ENCODE measurements at regions not wholly inside any gene's neighbourhood (a gene's known extent, or its start where the extent isn't known, plus 50 kb on each side); places are given as distances from the start of the nearest gene placed in this dataset.
A peak's percentile ranks its signal among the peaks of the same experiment; 100 is the strongest.

DNA sequence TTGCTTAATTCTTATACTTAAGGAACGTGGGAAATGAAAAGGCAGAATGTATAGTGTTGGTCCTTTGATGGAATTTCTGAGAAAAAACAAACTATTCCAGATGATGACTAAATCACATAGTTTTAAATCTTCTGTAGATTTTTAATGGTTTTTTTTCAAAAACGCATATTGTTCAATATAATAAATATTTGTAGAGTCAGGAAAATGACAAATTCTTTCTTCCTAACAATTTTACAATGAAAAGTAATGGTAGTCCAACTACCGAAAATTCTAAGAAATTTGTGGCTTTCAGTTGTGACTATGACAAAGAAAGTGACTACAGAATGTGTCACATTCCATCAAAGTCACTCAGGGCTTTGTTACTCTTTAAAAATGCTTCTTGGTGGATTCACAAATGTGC, 164.8 kb upstream of the PITX2 start:
- TF ChIP-seq, protein P1, sequence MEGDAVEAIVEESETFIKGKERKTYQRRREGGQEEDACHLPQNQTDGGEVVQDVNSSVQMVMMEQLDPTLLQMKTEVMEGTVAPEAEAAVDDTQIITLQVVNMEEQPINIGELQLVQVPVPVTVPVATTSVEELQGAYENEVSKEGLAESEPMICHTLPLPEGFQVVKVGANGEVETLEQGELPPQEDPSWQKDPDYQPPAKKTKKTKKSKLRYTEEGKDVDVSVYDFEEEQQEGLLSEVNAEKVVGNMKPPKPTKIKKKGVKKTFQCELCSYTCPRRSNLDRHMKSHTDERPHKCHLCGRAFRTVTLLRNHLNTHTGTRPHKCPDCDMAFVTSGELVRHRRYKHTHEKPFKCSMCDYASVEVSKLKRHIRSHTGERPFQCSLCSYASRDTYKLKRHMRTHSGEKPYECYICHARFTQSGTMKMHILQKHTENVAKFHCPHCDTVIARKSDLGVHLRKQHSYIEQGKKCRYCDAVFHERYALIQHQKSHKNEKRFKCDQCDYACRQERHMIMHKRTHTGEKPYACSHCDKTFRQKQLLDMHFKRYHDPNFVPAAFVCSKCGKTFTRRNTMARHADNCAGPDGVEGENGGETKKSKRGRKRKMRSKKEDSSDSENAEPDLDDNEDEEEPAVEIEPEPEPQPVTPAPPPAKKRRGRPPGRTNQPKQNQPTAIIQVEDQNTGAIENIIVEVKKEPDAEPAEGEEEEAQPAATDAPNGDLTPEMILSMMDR (IDR thresholded peaks at IDR 0.05; ENCODE audit: unreplicated experiment), result no peak
- H3K4me3 Mint-ChIP-seq, result no peak overlapping the region
- no peaks in the 10 kb centered on the region for H3K9me3 Mint-ChIP-seq
- no peaks in the 10 kb centered on the region for H3K27me3 Mint-ChIP-seq (ENCODE audit: low read depth)
- DNase-seq (ENCODE audit: low spot score in 2 of 2, unreplicated experiment in 2 of 2), result no peak
- H3K4me1 Mint-ChIP-seq, result peaks cover 47% of the 10 kb centered on the region
- no peak overlapping the region for H3K27ac Mint-ChIP-seq
- no peaks in the 10 kb centered on the region for H3K36me3 Mint-ChIP-seq

DNA sequence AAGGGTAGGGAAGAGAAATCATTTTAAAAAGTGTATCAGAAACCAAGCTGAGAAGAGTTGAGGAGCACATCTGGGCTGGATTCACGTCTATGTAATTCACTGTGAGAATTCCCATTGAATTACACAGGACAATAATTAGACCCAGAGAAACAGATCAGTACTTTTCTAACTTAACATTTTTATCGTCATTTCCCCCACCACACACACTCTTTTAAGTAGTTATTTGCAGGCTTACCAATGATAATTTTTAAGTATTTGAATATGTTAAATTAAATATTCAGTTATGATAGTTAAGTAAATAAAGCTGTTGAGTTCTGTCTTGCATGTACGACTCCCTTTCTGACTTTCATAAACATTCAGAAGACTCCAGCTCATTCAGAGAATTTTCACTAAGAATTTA, 165.4 kb upstream of the PITX2 start:
- H3K9me3 Mint-ChIP-seq, result no peaks in the 10 kb centered on the region
- peaks cover 53% of the 10 kb centered on the region for H3K4me1 Mint-ChIP-seq
- DNase-seq (ENCODE audit: low spot score in 2 of 2, unreplicated experiment in 2 of 2), result no peak
- no peaks in the 10 kb centered on the region for H3K27me3 Mint-ChIP-seq (ENCODE audit: low read depth)
- H3K36me3 Mint-ChIP-seq, result no peaks in the 10 kb centered on the region
- H3K27ac Mint-ChIP-seq, result no peak overlapping the region
- TF ChIP-seq, protein P1 (IDR thresholded peaks at IDR 0.05; ENCODE audit: unreplicated experiment), result no peak
- no peak overlapping the region for H3K4me3 Mint-ChIP-seq

DNA sequence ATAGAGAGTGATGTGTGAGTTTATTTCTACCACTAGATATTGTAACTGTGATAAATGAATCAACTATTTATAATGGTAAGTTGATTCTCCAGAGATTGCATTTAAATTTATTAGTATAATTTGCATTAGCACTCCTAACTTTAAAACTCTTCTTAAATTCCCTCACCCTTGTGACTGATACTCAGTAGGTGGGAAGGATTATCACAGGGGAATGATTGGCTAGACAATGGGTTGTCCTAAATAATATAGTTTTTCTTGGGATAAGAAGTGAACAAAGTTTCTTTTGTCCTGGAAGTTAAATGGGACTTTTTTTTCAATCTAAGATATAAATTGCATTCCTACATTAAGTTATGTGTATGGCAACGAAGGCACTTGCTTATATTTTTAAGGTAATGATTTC, 169.2 kb upstream of the PITX2 start:
- TF ChIP-seq, protein P1 (IDR thresholded peaks at IDR 0.05; ENCODE audit: unreplicated experiment), result no peak
- no peaks in the 10 kb centered on the region for H3K27me3 Mint-ChIP-seq (ENCODE audit: low read depth)
- DNase-seq (ENCODE audit: low spot score in 2 of 2, unreplicated experiment in 2 of 2), result no peak
- H3K36me3 Mint-ChIP-seq, result no peaks in the 10 kb centered on the region
- H3K4me3 Mint-ChIP-seq, result no peak overlapping the region
- peaks cover 62% of the 10 kb centered on the region for H3K4me1 Mint-ChIP-seq
- H3K9me3 Mint-ChIP-seq, result no peaks in the 10 kb centered on the region
- no peak overlapping the region for H3K27ac Mint-ChIP-seq

DNA sequence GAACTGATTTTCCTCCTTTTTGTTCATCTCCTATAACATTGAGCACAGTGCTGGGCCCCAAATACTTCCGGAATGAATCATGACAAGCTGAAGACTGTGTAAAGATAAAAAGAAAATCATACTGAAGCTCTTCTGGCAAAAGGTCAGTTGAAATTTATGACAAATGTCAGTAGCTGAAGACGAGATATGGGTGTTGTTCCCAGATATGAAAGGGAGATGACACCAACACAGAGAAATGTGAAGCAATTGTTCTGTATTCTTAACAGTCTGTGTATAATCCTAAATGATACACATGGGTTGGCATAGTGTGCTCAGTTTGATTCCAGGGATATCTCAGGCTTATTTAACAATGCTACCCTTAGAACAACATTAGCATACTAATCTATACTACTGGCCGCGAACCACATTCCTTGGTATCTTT, 170.5 kb upstream of the PITX2 start:
- TF ChIP-seq, protein P1 (IDR thresholded peaks at IDR 0.05; ENCODE audit: unreplicated experiment), result no peak
- Mint-ChIP-seq H3K27me3 (ENCODE audit: low read depth) (no peaks in the 10 kb centered on the region), H3K36me3 (no peaks in the 10 kb centered on the region), H3K27ac (peak overlapping the region; percentile 51), H3K9me3 (no peaks in the 10 kb centered on the region), H3K4me3 (no peak overlapping the region), H3K4me1 (peaks cover 51% of the 10 kb centered on the region)
- no peak for DNase-seq (ENCODE audit: low spot score in 2 of 2, unreplicated experiment in 2 of 2)

DNA sequence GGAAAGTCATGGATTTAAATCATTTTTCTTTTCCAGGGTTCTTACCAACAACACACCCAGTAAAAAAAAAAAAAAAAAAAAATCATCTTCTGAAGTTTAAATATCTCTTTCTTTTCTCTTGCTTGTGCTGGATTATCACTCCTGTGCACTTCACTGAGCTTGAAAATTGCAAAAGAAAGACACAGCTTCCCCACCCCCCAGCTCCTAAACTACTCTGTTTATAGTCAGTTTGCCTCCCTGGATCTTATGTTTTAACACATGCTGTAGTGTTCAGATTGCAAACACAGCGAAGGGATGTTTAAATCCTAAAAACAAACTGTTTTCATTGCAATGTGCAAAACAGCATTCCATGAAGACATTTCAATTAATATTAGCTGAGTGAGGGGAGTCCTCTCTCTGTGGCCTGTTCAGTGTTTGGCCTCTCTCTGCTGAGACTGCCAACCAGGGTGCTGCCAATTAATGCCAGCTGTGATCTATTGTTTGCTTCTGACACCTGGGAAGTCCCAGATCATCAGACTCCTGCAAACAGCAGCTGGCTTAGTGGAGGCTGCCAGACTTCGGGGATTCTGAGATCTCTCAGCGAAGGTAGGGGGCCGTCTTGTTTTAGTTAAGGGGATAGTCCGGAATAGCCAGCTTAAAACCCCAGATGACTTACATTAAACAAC, 171.1 kb upstream of the PITX2 start:
- H3K4me1 Mint-ChIP-seq, result peaks cover 49% of the 10 kb centered on the region
- H3K9me3 Mint-ChIP-seq, result no peaks in the 10 kb centered on the region
- H3K36me3 Mint-ChIP-seq, result no peaks in the 10 kb centered on the region
- no peak overlapping the region for H3K4me3 Mint-ChIP-seq
- TF ChIP-seq, protein P1 (IDR thresholded peaks at IDR 0.05; ENCODE audit: unreplicated experiment), result no peak
- H3K27ac Mint-ChIP-seq, result peak overlapping the region; percentile 74
- H3K27me3 Mint-ChIP-seq (ENCODE audit: low read depth), result no peaks in the 10 kb centered on the region
- no peak for DNase-seq (ENCODE audit: low spot score in 2 of 2, unreplicated experiment in 2 of 2)

DNA sequence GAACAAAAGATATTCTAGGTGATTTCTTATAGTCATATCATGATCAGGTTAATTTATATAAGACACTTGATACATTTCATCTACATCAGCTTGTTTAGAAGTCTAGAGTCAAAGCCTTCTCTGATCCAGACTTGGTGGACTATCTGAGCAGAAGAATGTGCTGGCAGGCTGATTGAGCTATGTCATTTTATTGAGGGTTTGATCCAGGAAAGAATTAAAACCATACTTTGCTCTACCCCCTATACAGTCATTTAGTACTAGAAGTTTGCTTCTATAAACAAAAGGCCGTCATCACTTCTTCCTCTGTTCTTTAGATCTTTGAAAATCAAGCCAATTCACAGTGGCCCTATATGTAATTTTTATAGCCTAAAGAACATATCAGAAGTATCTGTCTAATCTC, 173.1 kb upstream of the PITX2 start:
- Mint-ChIP-seq H3K9me3 (no peaks in the 10 kb centered on the region), H3K27me3 (ENCODE audit: low read depth) (no peaks in the 10 kb centered on the region), H3K36me3 (no peaks in the 10 kb centered on the region), H3K4me3 (no peak overlapping the region), H3K4me1 (peaks cover 48% of the 10 kb centered on the region), H3K27ac (no peak overlapping the region)
- no peak for DNase-seq (ENCODE audit: low spot score in 2 of 2, unreplicated experiment in 2 of 2)
- TF ChIP-seq, protein P1 (IDR thresholded peaks at IDR 0.05; ENCODE audit: unreplicated experiment), result no peak
